Panc1 (cell line): ENCODE measurements at regions not wholly inside any gene's neighbourhood (a gene's known extent, or its start where the extent isn't known, plus 50 kb on each side); places are given as distances from the start of the nearest gene placed in this dataset.

Experiments used
- ATAC-seq: fragments of 200-7000 bp; cut with Tn5 transposase; 2 replicates; pipeline ENCODE4 v1.9.1; 2020; ENCODE audit warnings: mild to moderate bottlenecking, moderate library complexity
- BruUV-seq: library from RNA; stranded (reverse); fragments of 400-500 nt; replicated peaks from 2 replicates; lab custom pipeline; 2021; lab: Mats Ljungman, UMichigan
- CTCF ChIA-PET: fragments of 300-600 bp; sonication (Branson Sonifier 250); formaldehyde crosslinking; loops from one replicate; lab custom pipeline; 2022; ENCODE audit warnings: antibody characterized with exemption; lab: Charles Lee
- POLR2A ChIA-PET: fragments of 300-600 bp; sonication (Branson Sonifier 250); formaldehyde crosslinking; loops from one replicate; lab custom pipeline; 2022; ENCODE audit warnings: antibody characterized with exemption; lab: Charles Lee
- DNase-seq: peaks from one replicate; pipeline ENCODE4 v3.0.0-alpha.2; 2010; ENCODE audit warnings: low read depth, low spot score
- H3K27ac ChIP-seq: 2 replicates; pipeline ENCODE4 v1.5.1; 2011; ENCODE audit warnings: mild to moderate bottlenecking, low read length, inconsistent platforms
- H3K27me3 ChIP-seq: fragments of 200-500 bp; sonication (Bioruptor generic); 2 replicates; pipeline ENCODE4 v1.6.0; 2014; ENCODE audit warnings: low read length, inconsistent platforms; ENCODE audit not compliant: control insufficient read depth, insufficient read depth
- H3K36me3 ChIP-seq: fragments of 200-500 bp; sonication (Bioruptor generic); 2 replicates; pipeline ENCODE4 v1.5.1; 2014; ENCODE audit warnings: inconsistent platforms, mild to moderate bottlenecking, low read length, moderate library complexity; ENCODE audit not compliant: control insufficient read depth, insufficient read depth
- H3K4me1 ChIP-seq: 2 replicates; pipeline ENCODE4 v1.5.1; 2011; ENCODE audit warnings: inconsistent platforms, mild to moderate bottlenecking, low read length, moderate library complexity; ENCODE audit not compliant: control insufficient read depth, insufficient read depth
- H3K4me3 ChIP-seq, 2 experiments: 2 replicates each; pipeline ENCODE4 v1.5.1; 2011 to 2012; ENCODE audit warnings: low read depth in 2 of 2, low read length in 2 of 2, mild to moderate bottlenecking in 2 of 2, inconsistent platforms in 1 of 2, moderate library complexity in 1 of 2
- H3K9me3 ChIP-seq: fragments of 200-500 bp; sonication (Bioruptor generic); 2 replicates; pipeline ENCODE4 v1.5.1; 2014; ENCODE audit warnings: low read depth, mild to moderate bottlenecking, inconsistent platforms, low read length, moderate library complexity; ENCODE audit not compliant: control insufficient read depth, insufficient read depth
- CTCF ChIP-seq: fragments of 450-650 bp; IDR thresholded peaks from 2 replicates; pipeline ENCODE4 v1.5.1; 2017; ENCODE audit warnings: mild to moderate bottlenecking
- POLR2AphosphoS5 ChIP-seq: IDR thresholded peaks from 2 replicates; pipeline ENCODE4 v1.6.1; 2012; ENCODE audit warnings: mild to moderate bottlenecking, low read depth, low read length, moderate library complexity
- SIN3A ChIP-seq: IDR thresholded peaks from 2 replicates; pipeline ENCODE4 v1.6.1; 2012; ENCODE audit warnings: low read depth, mild to moderate bottlenecking, low read length, moderate library complexity, borderline replicate concordance; ENCODE audit not compliant: insufficient read depth
- TCF7L2 ChIP-seq: IDR thresholded peaks from 2 replicates; pipeline ENCODE4 v1.6.1; 2011; ENCODE audit warnings: mild to moderate bottlenecking, low read depth, low read length, inconsistent platforms
- in situ Hi-C: cut with HindIII; loops from 2 replicates; pipeline ENCODE4 v1.10.0; 2016; ENCODE audit warnings: low sequenced_read_pairs, low pct_unique_long_range_greater_than_20kb
- intact Hi-C: fragments of 100-400 bp; cut with micrococcal nuclease; formaldehyde crosslinking; loops from one replicate; pipeline ENCODE4 v1.10.0; 2022; ENCODE audit not compliant: unreplicated experiment
- TF ChIP-seq, protein P1 (sequence below), 2 experiments: IDR thresholded peaks; 2 replicates each; pipeline ENCODE4 v1.6.1; 2011 to 2012; ENCODE audit warnings: low read depth in 2 of 2, control low read depth in 1 of 2, low read length in 1 of 2, mild to moderate bottlenecking in 1 of 2, moderate library complexity in 1 of 2; ENCODE audit not compliant: insufficient read depth in 1 of 2

- no peak overlapping the region for H3K27ac ChIP-seq
- ChIA-PET CTCF (no interaction called here), POLR2A (no interaction called here)
- no peaks in the 10 kb centered on the region for H3K27me3 ChIP-seq
- intact Hi-C loops, result no loop called here
- ATAC-seq, result no peak
- H3K4me1 ChIP-seq, result no peaks in the 10 kb centered on the region
- no peak for DNase-seq
- BruUV-seq, result no TSS peak
- no peaks in the 10 kb centered on the region for H3K9me3 ChIP-seq
- TF ChIP-seq POLR2AphosphoS5 (no peak), SIN3A (no peak), CTCF (no peak), TCF7L2 (no peak)
- TF ChIP-seq, protein P1, sequence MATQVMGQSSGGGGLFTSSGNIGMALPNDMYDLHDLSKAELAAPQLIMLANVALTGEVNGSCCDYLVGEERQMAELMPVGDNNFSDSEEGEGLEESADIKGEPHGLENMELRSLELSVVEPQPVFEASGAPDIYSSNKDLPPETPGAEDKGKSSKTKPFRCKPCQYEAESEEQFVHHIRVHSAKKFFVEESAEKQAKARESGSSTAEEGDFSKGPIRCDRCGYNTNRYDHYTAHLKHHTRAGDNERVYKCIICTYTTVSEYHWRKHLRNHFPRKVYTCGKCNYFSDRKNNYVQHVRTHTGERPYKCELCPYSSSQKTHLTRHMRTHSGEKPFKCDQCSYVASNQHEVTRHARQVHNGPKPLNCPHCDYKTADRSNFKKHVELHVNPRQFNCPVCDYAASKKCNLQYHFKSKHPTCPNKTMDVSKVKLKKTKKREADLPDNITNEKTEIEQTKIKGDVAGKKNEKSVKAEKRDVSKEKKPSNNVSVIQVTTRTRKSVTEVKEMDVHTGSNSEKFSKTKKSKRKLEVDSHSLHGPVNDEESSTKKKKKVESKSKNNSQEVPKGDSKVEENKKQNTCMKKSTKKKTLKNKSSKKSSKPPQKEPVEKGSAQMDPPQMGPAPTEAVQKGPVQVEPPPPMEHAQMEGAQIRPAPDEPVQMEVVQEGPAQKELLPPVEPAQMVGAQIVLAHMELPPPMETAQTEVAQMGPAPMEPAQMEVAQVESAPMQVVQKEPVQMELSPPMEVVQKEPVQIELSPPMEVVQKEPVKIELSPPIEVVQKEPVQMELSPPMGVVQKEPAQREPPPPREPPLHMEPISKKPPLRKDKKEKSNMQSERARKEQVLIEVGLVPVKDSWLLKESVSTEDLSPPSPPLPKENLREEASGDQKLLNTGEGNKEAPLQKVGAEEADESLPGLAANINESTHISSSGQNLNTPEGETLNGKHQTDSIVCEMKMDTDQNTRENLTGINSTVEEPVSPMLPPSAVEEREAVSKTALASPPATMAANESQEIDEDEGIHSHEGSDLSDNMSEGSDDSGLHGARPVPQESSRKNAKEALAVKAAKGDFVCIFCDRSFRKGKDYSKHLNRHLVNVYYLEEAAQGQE (IDR thresholded peaks at IDR 0.05; ENCODE audit: insufficient read depth in 1 of 2, low read depth in 2 of 2, low read length in 1 of 2), result no peak
- H3K4me3 ChIP-seq, result no peak overlapping the region
- H3K36me3 ChIP-seq, result no peaks in the 10 kb centered on the region
- in situ Hi-C loops, result no loop called here
Measured at GRCh38 chr3:22746221-22746620, 456.9 kb upstream of the UBE2E2 start.

DNA sequence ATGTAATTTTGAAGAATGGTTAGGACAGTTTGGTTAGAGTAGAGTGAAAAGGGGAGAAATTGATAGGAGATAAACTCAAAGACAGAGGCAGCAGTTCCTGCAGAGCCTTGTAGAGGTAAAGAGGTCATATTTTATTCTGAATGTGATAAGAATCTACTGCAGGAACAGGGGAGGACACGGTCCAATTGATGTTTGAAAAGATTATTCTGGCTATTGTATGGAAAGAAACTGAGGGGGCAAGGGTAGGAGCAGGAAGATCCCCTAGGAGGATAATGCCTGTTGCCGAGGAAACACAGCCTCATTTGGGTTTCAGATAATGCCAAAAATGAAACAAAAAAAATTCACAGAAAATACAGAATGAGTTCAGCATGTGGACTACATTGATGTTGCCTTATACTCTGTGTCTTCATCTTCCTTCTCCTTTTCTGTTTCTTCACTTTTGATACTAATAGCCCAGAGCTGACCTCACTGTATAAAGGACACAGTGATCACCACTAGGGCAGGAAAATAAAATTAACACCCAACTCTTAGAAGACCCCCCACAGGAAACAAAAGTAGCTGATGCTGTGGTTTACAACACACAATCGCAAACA is 454.6 kb upstream of the UBE2E2 start:
- intact Hi-C loops, result no loop called here
- no peaks in the 10 kb centered on the region for H3K36me3 ChIP-seq
- H3K4me3 ChIP-seq, result no peak overlapping the region
- H3K27ac ChIP-seq, result no peak overlapping the region
- DNase-seq (no peak), ATAC-seq (no peak)
- ChIA-PET POLR2A (no interaction called here), CTCF (no interaction called here)
- H3K27me3 ChIP-seq, result no peaks in the 10 kb centered on the region
- no TSS peak for BruUV-seq
- no peaks in the 10 kb centered on the region for H3K4me1 ChIP-seq
- H3K9me3 ChIP-seq, result no peaks in the 10 kb centered on the region
- in situ Hi-C loops, result no loop called here
- TF ChIP-seq TCF7L2 (no peak), SIN3A (no peak), POLR2AphosphoS5 (no peak), CTCF (no peak)
- TF ChIP-seq, protein P1 (IDR thresholded peaks at IDR 0.05; ENCODE audit: insufficient read depth in 1 of 2, low read depth in 2 of 2, low read length in 1 of 2), result no peak
